GM19467 (cell line): ENCODE measurements at regions not wholly inside any gene's neighbourhood (a gene's known extent, or its start where the extent isn't known, plus 50 kb on each side); places are given as distances from the start of the nearest gene placed in this dataset.

Experiments
- ATAC-seq: cut with Tn5 transposase; IDR thresholded peaks from one replicate; pipeline ENCODE4 v1.9.1; 2021; ENCODE audit warnings: mild to moderate bottlenecking, moderate library complexity; ENCODE audit not compliant: unreplicated experiment

GRCh38 chr10:128861018-128861901, 605.8 kb upstream of the MGMT start:
- ATAC-seq: no peak

GRCh38 chr10:128863411-128863810, 603.6 kb upstream of the MGMT start:
- ATAC-seq: no peak

GRCh38 chr10:128863823-128864405, 603.1 kb upstream of the MGMT start:
- ATAC-seq: no peak

GRCh38 chr10:128864554-128865295, 602.3 kb upstream of the MGMT start:
- ATAC-seq: no peak

GRCh38 chr10:128865436-128866195, 601.4 kb upstream of the MGMT start:
- ATAC-seq: no peak

GRCh38 chr10:128866551-128866950, 600.5 kb upstream of the MGMT start:
- no peak for ATAC-seq

- ATAC-seq: no peak
Measured at GRCh38 chr10:128867210-128867609, 599.8 kb upstream of the MGMT start.

- no peak for ATAC-seq
Measured at GRCh38 chr10:128867819-128868218, 599.2 kb upstream of the MGMT start.

- ATAC-seq: no peak
Measured at GRCh38 chr10:128868481-128868880, 598.6 kb upstream of the MGMT start.

- no peak for ATAC-seq
Measured at GRCh38 chr10:128869101-128869749, 597.8 kb upstream of the MGMT start.

- ATAC-seq: no peak
Measured at GRCh38 chr10:128870830-128871597, 596.0 kb upstream of the MGMT start.

- no peak for ATAC-seq
Measured at GRCh38 chr10:128871671-128872231, 595.3 kb upstream of the MGMT start.

GRCh38 chr10:128873411-128874054, 593.5 kb upstream of the MGMT start:
- no peak for ATAC-seq

GRCh38 chr10:128874331-128874730, 592.7 kb upstream of the MGMT start:
- no peak for ATAC-seq

- ATAC-seq: no peak
Measured at GRCh38 chr10:128875030-128875744, 591.9 kb upstream of the MGMT start.

- no peak for ATAC-seq
Measured at GRCh38 chr10:128875956-128876736, 590.9 kb upstream of the MGMT start.

GRCh38 chr10:128877141-128877540, 589.9 kb upstream of the MGMT start:
- no peak for ATAC-seq

- ATAC-seq: no peak
Measured at GRCh38 chr10:128877936-128878335, 589.1 kb upstream of the MGMT start.
